Kidney capillary endothelial cell (primary cell): ENCODE measurements at regions not wholly inside any gene's neighbourhood (a gene's known extent, or its start where the extent isn't known, plus 50 kb on each side); places are given as distances from the start of the nearest gene placed in this dataset.
A peak's percentile ranks its signal among the peaks of the same experiment; 100 is the strongest.

Experiments
- DNase-seq: peaks from one replicate; pipeline ENCODE4 v3.0.0-alpha.2; 2018; ENCODE audit warnings: low spot score

DNA sequence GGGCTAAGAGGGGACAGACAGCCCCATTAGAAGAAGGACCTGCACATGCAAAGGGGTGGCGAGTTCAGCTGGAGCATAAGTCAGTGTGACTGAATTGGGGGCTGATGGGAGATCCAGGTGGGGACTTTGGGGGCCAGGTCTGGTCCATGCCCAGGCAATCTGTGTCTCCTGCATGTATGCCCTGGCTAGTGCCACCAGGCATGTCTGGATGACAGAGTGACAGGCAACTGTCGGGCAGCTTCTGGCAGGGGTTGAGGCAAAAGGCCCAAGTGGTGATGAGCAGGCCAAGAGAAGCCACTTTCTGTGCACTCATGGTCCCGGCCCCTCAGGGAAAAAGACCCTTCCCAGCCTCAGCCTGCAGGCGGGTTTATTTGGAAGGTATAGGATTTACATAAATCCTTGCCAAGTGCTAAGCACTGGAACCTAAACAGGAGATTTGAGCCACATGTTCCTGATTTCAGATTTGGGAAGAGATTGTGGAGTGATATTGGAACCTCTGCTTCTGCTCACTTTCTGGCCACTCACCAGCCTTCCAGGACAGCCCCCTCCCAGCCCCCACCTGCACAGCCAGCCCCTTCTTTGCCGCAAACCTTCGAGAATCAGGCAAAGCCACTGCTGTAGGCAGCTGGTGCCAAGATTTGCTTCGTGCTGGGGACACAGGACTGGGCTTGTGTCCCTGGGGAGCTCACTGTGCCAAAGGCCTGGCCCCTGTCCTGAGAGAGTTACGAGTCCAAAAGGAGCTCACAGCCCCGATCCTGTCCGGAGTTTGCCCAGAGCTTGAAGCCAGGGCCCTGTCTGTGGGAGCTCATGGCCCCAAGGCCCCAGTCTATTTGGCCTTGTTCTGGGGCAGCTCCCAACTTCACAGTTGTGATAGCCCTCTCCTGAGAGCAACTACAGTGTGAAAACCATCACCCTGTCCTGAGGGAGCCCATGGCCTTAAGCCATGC lies 232.5 kb upstream of the RTL1 start:
- no peak for DNase-seq

DNA sequence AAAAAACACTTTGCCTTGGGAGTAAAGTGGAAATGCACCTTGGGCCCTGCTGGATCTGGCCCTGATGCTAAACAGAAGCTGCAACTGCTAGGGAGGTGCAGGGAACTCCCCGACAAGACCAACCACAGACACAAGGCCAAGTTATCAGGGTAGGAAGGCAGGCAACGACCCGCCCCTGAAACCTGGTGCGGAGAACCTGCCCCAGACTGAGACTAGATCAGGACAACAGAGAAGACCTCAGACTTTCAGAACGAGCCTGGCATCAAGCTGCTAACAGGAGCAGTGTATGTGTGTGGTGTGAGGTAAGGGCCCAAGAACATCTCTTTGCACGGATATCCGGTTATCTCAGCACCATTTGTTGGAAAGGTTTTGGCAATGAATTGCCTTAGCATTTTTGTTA lies 233.7 kb upstream of the RTL1 start:
- no peak for DNase-seq

DNA sequence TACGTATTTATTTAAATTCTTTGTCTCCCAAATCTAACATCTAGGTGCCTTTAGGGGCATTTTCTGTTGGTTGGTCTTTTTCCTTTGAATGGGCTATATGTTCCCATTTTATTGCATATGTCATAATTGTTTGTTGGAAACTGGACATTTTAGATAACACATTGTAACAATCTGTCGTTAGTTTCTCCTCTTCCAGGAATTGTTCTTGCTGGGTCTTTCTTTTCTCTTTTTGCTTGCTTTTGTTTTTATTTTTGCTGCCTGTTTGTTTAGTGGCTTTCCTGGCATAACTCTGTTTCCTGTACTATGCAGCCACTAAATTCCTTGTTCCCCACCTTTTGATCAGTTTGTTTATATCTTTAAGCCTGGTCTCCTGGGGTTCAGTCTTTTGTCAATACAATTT lies 244.3 kb upstream of the RTL1 start:
- DNase-seq, result no peak

DNA sequence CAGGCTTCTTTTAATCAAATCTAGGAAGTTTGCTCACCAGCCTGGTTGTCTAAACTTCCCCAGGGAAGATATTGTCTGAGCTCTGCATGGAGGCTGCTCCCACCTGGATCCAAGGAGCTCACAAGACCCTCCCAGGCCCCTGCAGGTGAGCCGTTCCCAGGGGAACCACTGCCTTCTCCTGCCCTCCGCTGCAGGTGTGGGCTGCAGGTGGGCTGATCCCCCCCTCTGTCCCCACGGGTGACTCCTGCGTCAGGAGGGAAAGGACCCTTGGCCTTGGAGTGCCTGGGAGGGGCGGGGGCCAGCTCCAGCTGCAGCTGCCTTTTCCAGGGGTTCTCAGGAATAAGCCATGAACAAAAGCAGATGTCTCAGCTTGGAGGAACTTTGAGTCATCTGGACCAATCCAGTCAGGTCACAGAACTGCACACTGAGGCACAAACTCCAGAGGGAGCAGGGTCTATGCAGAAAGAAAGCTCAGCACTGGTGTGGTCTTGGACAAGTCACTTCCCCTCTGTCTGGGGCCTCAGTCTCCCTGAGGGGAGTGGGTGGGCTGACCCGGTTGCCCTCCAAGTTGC lies 246.6 kb upstream of the RTL1 start:
- no peak for DNase-seq

DNA sequence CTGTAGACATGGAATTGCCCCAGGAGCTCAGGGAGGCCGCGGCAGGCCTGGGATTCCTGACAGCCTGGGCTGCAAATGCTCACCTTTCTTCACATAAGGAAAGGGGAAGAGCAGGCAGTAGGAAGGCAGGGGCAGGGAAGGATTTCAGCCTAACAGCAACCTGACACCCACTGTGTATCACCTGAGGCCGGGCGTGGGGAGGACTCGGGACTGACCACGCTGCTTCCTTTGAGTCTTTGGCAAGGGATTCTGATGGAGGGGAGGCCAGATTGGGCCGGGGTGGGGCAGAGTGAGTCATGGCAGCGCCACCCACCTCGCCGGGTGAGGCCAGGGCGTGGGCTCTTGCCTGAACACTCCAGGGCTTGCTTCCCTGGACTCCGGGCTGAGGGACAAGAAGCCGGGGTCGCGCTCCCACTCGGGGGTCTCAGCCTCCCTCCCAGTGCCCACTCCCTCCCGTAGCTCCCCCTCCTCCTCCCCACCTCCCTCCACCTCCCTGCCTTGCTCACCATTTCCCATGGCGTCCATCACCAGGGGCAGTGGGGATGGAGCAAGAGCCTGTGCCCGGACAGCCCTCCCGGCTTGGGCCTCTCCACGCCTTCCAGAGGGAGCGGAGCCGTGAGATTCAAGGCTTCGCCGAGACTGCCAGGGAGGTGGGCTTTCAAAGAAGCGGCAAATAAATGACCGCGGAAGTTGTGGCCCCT lies 247.9 kb upstream of the RTL1 start:
- DNase-seq, result no peak

DNA sequence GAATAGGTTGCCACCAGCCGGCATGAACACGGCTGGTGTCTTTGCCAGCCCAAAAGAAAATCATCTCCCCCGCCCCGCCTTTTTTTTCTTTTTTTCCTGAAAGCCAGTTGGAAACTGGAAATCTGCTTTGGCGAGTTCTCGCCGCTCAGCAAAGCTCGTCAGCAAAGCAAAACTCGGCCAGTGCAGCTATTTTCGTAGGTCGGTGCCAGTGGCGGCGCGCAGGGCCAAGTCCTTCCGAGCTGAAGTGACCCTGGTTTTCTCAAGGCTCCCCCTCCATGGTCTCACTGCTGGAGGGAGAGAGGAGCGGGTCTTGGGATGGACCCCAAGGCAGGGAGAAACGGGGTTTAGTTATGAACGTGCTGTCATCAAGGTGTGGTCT lies 248.4 kb upstream of the RTL1 start:
- DNase-seq, result no peak

DNA sequence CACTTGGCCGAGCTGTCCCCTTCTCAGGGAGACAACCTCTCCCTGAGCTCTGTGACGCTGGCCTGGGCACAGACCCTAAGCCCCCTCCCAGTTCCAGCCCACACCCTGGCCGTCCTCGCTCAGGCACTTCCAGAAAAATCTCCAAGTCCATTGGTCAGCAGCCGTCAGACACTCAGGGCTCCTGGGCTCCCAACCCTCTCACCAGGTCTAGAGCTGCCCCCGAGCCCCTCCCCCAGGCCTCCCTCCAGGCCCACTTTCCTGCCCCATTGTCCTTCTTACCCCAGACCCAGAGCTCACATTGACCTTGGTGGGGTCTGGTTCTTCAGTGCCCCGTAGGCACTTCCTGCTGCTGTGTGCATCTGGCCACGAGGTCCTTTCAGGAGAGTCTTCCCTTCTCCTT lies 249.3 kb upstream of the RTL1 start:
- no peak for DNase-seq

DNA sequence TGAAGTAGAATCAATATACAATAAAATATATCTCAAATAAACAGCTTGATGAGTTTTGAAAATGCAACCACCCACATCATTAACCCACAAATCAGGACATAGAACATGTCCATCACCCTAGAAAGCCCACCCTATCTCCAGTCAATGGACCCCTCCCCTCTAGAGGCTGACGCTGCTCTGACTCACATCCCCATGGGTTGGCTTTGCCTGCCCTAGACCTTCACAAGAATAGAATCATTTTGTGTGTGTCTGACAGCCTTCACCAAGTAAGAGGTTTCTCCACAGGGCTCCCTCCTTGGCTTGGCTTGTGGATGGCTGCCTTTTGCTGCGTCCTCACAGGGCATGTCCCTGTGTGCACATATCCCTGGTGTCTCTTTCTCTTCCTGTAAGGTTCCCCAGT lies 250.2 kb upstream of the RTL1 start:
- DNase-seq, result peak; percentile 33

DNA sequence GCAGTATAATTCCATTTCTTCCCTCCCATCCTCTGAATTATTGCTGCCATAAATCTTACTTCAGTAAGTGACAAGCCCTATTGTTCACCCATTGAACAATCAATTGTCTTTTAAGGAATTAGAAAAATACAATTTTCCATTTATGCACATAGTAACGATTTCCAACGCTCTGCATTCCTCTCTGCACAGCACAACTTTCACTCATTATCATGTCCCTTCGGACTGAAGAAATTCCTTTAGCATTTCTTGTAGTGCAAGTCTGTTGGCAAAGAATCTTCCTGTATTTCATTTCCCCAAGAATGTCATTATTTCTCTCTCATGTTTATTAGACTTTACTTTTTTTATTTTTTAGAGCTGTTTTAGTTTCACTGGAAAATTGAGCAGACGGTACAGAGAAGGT lies 252.1 kb upstream of the RTL1 start:
- DNase-seq, result no peak

DNA sequence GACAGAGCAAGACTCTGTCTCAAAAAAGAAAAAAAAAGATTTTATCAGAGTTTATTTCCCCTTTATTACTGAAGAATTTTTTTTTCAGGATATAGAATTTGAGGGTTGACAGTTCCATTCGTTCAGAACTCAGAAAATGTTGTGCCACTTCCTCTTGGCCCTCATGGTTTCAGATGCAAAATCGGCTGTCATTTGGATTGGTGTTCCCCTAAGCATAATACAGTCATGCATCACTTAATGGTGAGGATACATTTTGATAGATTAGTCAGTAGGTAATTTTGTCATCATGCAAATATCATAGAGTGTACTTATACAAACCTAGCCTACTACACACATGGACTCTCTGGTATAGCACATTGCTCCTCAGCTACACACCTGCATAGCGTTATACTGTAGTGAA lies 263.9 kb upstream of the RTL1 start:
- no peak for DNase-seq

DNA sequence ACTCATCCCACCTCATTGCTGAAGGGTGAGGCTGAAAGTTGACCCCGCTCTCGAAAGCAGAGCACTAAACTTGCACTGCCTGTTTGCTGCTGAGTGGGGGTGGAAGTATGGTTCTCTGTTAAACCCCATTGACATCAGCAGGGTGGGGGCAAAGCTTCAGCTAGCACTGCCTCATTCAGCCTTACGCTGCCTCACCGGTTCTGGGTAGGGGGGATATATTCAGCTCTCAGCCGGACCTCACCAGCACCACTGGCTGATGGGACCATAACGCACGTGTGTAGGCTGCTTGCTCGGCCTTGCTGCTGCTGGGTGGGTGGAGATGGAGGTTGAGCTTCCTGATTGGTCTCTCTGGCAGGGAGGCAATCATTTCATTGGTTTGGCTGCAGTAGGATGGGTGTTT lies 265.7 kb upstream of the RTL1 start:
- no peak for DNase-seq

DNA sequence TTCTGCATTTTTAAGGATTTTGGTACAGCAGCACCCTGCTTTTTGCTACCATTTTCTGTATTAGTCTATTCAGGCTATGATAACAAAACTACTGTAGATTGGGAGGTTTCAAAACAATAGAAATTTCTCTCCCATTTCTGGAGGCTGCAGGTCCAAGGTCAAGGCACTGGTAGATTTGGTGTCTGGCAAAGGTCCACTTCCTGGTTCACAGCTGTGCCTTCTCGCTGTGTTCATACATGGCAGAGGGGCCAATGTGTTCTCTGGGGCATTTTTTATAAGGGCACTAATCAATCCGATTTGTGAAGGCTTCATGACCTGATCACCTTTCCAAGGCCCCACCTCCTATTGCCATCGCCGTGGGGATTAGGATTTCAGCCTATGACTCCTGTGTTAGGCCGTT lies 268.1 kb upstream of the RTL1 start:
- no peak for DNase-seq

DNA sequence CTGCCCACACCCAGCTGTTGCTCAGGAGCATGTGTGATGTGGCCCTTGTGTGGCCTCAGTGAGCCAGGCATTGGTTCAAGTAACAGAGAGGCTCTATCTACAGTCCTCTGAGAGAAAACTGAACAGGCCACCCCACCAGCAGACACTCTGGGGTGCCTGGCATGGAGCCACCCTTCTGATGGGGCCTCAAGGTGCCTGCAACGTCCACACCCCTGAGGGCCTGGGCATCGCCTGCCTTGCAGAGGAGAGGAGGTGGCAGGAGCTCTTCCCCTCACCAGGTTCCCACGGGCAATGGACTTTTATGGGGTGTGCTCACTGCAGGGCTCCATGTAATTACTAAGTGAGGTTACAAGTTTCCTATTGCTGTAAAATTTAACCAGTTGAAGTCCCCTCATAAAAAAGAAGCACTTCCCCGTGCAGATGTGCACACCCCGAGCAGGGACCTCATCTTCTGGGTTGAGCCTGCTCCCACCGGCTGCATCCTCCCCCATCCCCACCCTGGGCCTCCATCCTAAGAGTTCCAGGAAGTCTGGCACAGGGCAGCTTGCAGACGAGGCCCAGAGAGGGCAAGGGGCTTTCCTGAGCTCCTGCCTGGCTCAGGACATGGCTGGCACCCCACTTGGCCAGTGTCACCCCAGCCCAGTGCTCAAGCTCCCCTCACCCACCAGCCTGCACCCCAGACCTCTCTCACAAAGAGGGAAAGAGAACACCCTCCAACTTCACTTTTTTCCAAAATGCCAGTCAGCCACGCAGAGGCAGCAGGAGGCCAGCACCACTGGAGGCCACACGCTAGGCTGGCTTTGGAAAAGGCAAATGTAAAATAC lies 270.4 kb upstream of the RTL1 start:
- no peak for DNase-seq

DNA sequence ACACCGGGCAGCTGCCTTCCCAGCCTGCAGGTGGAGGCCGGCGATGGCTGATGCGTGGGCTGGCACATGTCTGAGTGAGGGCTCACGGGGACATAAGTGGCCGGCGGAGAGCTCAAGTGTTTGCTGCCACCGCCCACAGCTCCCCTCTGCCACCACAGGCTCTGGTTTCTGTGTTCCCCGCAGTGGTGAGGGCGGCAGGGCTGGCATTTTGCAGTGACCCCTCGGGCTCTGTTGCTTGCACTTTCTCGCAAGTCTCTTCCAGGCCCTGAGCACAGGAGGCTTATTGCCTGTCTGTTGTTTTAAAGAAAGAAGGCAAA lies 271.0 kb upstream of the RTL1 start:
- DNase-seq, result no peak

DNA sequence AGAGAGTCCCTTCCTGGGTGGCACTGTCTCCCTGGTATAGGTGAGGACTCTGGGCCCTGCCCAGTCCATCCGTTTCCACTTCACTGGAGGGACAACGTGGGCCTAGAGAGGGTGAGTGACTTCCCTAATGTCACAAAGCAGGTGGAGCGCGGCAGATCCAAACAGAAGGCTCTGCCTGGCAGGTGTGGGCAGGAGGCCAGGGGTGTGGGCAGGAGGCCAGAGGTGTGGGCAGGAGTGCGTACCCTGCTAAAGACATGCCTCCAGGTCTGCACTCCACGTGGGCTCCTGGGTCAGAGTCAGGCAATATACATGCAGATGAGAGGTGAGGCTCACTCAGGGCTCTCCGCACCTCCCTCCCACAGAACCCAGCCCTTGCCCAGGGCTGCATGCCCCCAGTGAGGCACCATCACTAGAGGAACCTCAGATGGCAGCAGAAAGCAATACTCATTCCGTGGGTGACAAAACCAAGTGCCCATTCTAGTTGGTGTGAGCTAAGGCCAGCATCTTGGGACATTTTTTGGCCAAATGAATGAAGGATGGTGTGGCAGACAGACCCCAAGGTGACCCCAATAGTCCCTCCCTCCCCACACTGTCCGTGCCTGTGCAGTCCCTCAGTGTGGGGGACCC lies 271.6 kb upstream of the RTL1 start:
- DNase-seq, result no peak

DNA sequence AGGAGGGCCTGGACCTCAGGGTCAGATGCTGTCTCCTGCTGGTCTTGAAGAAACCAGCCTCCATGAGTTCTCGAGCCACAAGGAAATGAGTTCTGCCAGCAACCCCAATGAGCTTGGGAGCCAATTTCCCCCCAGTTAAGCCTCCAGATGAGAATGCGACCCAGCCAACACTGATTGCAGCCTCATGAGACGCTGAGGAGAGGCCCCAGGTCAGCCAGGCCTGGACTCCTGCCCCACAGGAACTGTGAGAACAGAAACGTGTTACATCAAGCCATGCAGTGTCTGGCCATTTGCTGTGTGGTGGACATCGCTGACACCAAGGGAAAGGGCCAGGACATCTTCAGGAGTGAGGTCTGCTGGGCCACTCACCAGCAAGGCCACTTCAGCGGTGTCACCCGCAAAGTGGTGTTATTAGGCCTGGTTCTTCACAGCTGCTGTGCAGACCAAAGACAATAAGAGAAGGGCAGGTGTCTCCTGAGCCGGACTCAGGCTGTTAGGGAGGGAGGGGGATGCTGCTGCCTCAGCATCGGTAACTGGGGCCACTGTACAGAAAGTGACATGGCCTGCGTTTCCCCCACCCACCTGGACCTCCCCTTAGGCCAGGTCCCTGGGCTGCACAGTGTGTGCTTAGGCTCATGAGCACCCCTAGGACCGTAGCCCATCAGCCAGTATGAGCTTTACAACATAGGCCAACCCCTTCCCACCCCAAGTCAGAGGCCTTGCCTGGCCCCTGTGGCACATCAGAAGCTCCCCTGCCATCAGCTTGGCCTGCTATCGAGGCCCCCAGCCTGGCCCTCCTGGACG lies 272.4 kb upstream of the RTL1 start:
- no peak for DNase-seq

DNA sequence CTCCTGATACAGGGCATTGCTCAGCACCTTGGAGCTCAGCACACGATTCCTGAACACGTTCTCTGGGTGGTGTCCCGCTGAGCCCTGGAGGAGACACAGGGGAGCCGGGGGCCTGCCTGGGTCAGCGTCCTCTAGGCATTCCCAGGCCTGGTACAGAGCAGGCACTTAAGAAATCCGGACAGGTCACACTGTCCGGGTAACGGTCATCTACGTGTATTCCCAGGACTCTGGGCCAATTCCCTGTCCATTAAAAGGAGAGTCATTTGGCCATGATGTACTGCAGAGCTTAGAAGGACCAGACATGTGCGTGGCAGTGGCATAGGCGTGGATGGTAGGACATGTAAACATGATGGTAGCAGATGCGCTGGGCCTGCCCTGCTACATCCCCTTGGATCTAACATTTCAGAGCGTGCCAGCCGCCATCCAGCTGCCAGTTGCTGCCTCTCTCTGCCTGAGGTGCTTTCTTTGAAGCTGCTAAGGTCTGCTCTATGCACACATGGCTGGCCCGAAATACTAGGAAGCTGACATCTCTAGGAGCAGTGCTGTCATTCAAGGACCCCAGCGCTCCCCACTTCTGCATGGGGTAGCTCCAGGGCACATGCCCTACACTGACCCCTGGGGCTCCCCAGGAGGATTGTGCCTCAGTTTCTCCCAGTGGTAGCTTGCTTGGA lies 273.1 kb upstream of the RTL1 start:
- DNase-seq, result no peak

DNA sequence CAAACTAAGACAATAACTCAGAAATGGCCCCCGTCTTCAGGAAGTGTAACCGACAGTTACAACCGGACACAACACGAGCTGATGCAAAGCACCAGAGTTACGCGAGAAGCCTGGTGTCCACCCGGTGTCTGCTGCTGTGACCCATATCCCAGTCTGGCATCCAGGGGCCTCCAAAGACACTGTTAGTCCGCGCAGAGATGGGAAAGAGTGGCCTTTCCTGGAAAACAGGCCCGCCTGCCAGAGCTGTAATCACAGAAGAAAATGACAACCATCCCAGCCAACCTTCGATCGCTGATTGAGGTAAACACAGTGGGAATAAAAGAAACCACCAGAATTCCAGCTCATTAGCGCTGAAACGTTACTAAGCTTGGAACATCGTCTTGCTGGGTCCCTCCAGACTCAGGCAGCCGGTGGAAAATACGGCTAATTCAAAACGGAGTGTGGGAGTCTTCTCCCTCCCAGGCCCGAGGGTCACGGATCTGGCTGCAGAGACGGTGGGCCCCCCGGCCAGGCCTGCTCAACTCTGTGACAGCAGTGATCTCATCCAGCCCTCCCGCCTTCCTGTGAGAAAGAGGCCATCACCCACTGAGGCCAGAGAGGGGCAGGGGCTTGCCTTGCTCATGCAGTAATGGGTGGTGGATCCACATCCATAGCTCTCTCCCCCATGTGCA lies 273.9 kb upstream of the RTL1 start:
- no peak for DNase-seq

DNA sequence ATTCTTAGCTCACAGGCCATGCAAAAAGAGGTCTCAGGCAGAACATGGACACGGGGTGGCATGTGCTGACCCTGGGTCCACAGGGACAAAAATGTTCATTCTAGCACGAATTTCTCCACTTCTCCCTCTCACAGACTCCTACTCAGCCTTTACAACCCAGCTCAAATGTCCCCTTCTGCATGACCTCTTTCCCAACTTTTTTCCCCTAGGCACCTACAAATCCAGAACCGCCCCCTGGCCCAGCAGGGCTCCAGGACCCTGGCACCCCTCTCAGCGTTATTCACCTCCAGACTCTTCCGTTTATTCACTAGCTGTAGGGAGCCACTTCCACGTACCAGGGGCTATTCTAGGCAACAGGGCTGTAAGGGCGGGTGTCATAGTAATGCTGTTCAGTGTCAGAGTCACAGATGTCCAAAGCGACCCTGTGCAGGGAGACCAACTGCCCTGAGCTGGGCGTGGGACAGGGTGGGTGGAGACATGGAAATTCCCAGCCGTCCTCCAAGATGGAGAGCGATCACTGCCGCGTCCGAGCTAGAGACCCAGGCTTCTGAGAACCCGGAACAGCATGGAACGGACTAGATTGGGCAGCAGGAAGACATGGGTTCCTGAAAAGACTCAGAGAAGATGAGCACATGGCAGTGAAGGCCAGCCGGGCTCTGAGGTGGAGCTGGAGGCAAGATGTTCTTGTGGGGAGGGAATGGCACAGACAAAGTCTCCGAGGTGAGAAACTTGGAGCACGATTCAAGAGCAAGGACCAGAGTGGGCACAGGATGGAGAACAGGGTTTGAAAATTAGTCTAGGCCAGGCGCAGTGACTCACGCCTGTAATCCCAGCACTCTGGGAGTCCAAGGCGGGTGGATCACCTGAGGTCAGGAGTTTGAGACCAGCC lies 274.9 kb upstream of the RTL1 start:
- no peak for DNase-seq
